A673 (cell line): ENCODE measurements at regions not wholly inside any gene's neighbourhood (a gene's known extent, or its start where the extent isn't known, plus 50 kb on each side); places are given as distances from the start of the nearest gene placed in this dataset.

Experiments used
- CTCF ChIP-seq: fragments of 300-800, 200-600 bp; sonication (generic); conservative IDR thresholded peaks from 2 replicates; pipeline ENCODE4 v1.5.1; 2017; ENCODE audit warnings: low read depth, mild to moderate bottlenecking, antibody characterized with exemption, low read length, moderate library complexity, mixed read lengths
- EZH2 ChIP-seq: fragments of 200-600 bp; sonication (generic); IDR thresholded peaks from 2 replicates; pipeline ENCODE4 v1.6.1; 2017; ENCODE audit warnings: borderline replicate concordance, low read depth, mild to moderate bottlenecking, mixed read lengths, antibody characterized with exemption, low read length; ENCODE audit not compliant: poor library complexity, severe bottlenecking

- TF ChIP-seq EZH2 (no peak), CTCF (no peak)
Observed at GRCh38 chr5:114055318-114056184, 306.3 kb upstream of the KCNN2 start.
